Upper lobe of right lung (tissue), 1 donor: ENCODE measurements at regions not wholly inside any gene's neighbourhood (a gene's known extent, or its start where the extent isn't known, plus 50 kb on each side); places are given as distances from the start of the nearest gene placed in this dataset.

ENCODE experiments used
- ATAC-seq: fragments of 200-7000 bp; cut with Tn5 transposase; one replicate; pipeline ENCODE4 v1.9.1; 2020; ENCODE audit warnings: mild to moderate bottlenecking, moderate library complexity
- DNase-seq: peaks from one replicate; pipeline ENCODE4 v3.0.0-alpha.2; 2020
- H3K27ac ChIP-seq: fragments of 200-600 bp; one replicate; pipeline ENCODE4 v1.8.0; 2022
- H3K27me3 ChIP-seq: fragments of 200-600 bp; one replicate; pipeline ENCODE4 v1.8.0; 2022; ENCODE audit warnings: mild to moderate bottlenecking
- H3K36me3 ChIP-seq: fragments of 200-600 bp; one replicate; pipeline ENCODE4 v1.8.0; 2022
- H3K4me1 ChIP-seq: fragments of 200-600 bp; one replicate; pipeline ENCODE4 v1.8.0; 2022
- H3K4me3 ChIP-seq: fragments of 200-600 bp; one replicate; pipeline ENCODE4 v1.8.0; 2022; ENCODE audit warnings: mild to moderate bottlenecking
- H3K9me3 ChIP-seq: fragments of 200-600 bp; one replicate; pipeline ENCODE4 v1.8.0; 2022
- CTCF ChIP-seq: fragments of 200-600 bp; IDR thresholded peaks from one replicate; pipeline ENCODE4 v1.8.0; 2022; ENCODE audit warnings: antibody characterized with exemption
- intact Hi-C: fragments of 100-400 bp; cut with DNase I; formaldehyde crosslinking; loops from one replicate; pipeline ENCODE4 v1.11.0; 2022
- donor health status: DM: no; HTN: yes; CAD: no; lungs with severe emphysema.

- intact Hi-C loops = no loop called here
- no peaks in the 10 kb centered on the region for H3K36me3 ChIP-seq
These were observed 292.3 kb upstream of the FAT3 start for GRCh38 chr11:91932151-91932821.

GRCh38 chr11:91927448-91927847 is 297.2 kb upstream of the FAT3 start:
- peaks cover 5% of the 10 kb centered on the region for H3K4me1 ChIP-seq
- no peak for TF ChIP-seq CTCF
- intact Hi-C loops = no loop called here
- DNase-seq = no peak
- no peaks in the 10 kb centered on the region for H3K36me3 ChIP-seq
- H3K27ac ChIP-seq = no peak overlapping the region
- no peak overlapping the region for H3K4me3 ChIP-seq
- ATAC-seq = no peak
- no peaks in the 10 kb centered on the region for H3K9me3 ChIP-seq
- H3K27me3 ChIP-seq = no peaks in the 10 kb centered on the region

More at GRCh38 chr11:91932151-91932821, 292.3 kb upstream of the FAT3 start:
- no peak for TF ChIP-seq CTCF
- DNase-seq (no peak), ATAC-seq (peak; percentile 53)
- no peak overlapping the region for H3K4me3 ChIP-seq
- H3K27ac ChIP-seq = no peak overlapping the region
- peaks cover 5% of the 10 kb centered on the region for H3K4me1 ChIP-seq
- no peaks in the 10 kb centered on the region for H3K9me3 ChIP-seq
- H3K27me3 ChIP-seq = no peaks in the 10 kb centered on the region

- H3K9me3 ChIP-seq = no peaks in the 10 kb centered on the region
- TF ChIP-seq CTCF = no peak
- ATAC-seq (no peak), DNase-seq (no peak)
- H3K27ac ChIP-seq = no peak overlapping the region
- peaks cover 1% of the 10 kb centered on the region for H3K4me1 ChIP-seq
- H3K4me3 ChIP-seq = no peak overlapping the region
- H3K27me3 ChIP-seq = no peaks in the 10 kb centered on the region
- intact Hi-C loops = no loop called here
- no peaks in the 10 kb centered on the region for H3K36me3 ChIP-seq
These were observed 297.7 kb upstream of the FAT3 start for GRCh38 chr11:91926965-91927364.

- Histone ChIP-seq H3K4me3 (no peak overlapping the region), H3K9me3 (no peaks in the 10 kb centered on the region), H3K36me3 (no peaks in the 10 kb centered on the region), H3K27ac (no peak overlapping the region), H3K27me3 (no peaks in the 10 kb centered on the region), H3K4me1 (no peaks in the 10 kb centered on the region)
- no peak for TF ChIP-seq CTCF
- DNase-seq (no peak), ATAC-seq (no peak)
- intact Hi-C loops = no loop called here
These were observed 301.8 kb upstream of the FAT3 start for GRCh38 chr11:91922846-91923245.

- TF ChIP-seq CTCF = no peak
- H3K9me3 ChIP-seq = no peaks in the 10 kb centered on the region
- no peaks in the 10 kb centered on the region for H3K27me3 ChIP-seq
- ATAC-seq (no peak), DNase-seq (no peak)
- intact Hi-C loops = no loop called here
- H3K4me3 ChIP-seq = no peak overlapping the region
- no peaks in the 10 kb centered on the region for H3K4me1 ChIP-seq
- no peak overlapping the region for H3K27ac ChIP-seq
- no peaks in the 10 kb centered on the region for H3K36me3 ChIP-seq
These were observed 302.6 kb upstream of the FAT3 start for GRCh38 chr11:91921974-91922373.

GRCh38 chr11:91913407-91913806 is 311.2 kb upstream of the FAT3 start:
- Histone ChIP-seq H3K4me3 (no peak overlapping the region), H3K36me3 (no peaks in the 10 kb centered on the region), H3K27ac (no peak overlapping the region), H3K9me3 (no peaks in the 10 kb centered on the region), H3K27me3 (no peaks in the 10 kb centered on the region), H3K4me1 (no peaks in the 10 kb centered on the region)
- DNase-seq (no peak), ATAC-seq (no peak)
- intact Hi-C loops = no loop called here
- TF ChIP-seq CTCF = no peak
